Memory B cell (primary cell): ENCODE measurements at regions not wholly inside any gene's neighbourhood (a gene's known extent, or its start where the extent isn't known, plus 50 kb on each side); places are given as distances from the start of the nearest gene placed in this dataset.

Experiments
- ATAC-seq: fragments of 150-1000 bp; cut with Tn5 transposase; 2 replicates; pipeline ENCODE4 v1.10.0; 2021; ENCODE audit warnings: low read depth, mild to moderate bottlenecking, moderate library complexity
- DNase-seq, 2 donors: peaks; one replicate each; pipeline ENCODE4 v3.0.0; 2022; ENCODE audit warnings: low spot score in 2 of 2
- H3K27ac Mint-ChIP-seq: one replicate; pipeline ENCODE4 v1.8.0; 2022; ENCODE audit warnings: mild to moderate bottlenecking, moderate library complexity, mixed read lengths
- H3K27me3 Mint-ChIP-seq: one replicate; pipeline ENCODE4 v1.8.0; 2022; ENCODE audit warnings: mixed read lengths
- H3K36me3 Mint-ChIP-seq: one replicate; pipeline ENCODE4 v1.8.0; 2022; ENCODE audit warnings: mild to moderate bottlenecking, mixed read lengths
- H3K4me1 Mint-ChIP-seq: one replicate; pipeline ENCODE4 v1.8.0; 2022; ENCODE audit warnings: mixed read lengths
- H3K4me3 Mint-ChIP-seq: one replicate; pipeline ENCODE4 v1.8.0; 2022; ENCODE audit warnings: mild to moderate bottlenecking, moderate library complexity, mixed read lengths
- H3K9me3 Mint-ChIP-seq: one replicate; pipeline ENCODE4 v1.8.0; 2022; ENCODE audit warnings: mixed read lengths

GRCh38 chr1:195462152-195462551 is 1146.1 kb downstream of the KCNT2 start:
- ATAC-seq, result no peak
- Mint-ChIP-seq H3K36me3 (no peaks in the 10 kb centered on the region), H3K27ac (no peak overlapping the region), H3K9me3 (peaks cover 1% of the 10 kb centered on the region), H3K4me1 (no peaks in the 10 kb centered on the region), H3K4me3 (no peak overlapping the region), H3K27me3 (no peaks in the 10 kb centered on the region)
- no peak for DNase-seq

GRCh38 chr1:195458365-195458764 is 1149.9 kb downstream of the KCNT2 start:
- Mint-ChIP-seq H3K9me3 (peaks cover 2% of the 10 kb centered on the region), H3K27ac (no peak overlapping the region), H3K27me3 (no peaks in the 10 kb centered on the region), H3K4me3 (no peak overlapping the region), H3K36me3 (no peaks in the 10 kb centered on the region), H3K4me1 (no peaks in the 10 kb centered on the region)
- no peak for ATAC-seq
- no peak for DNase-seq

- Mint-ChIP-seq H3K9me3 (peaks cover 5% of the 10 kb centered on the region), H3K27ac (no peak overlapping the region), H3K27me3 (no peaks in the 10 kb centered on the region), H3K4me1 (no peaks in the 10 kb centered on the region), H3K36me3 (no peaks in the 10 kb centered on the region), H3K4me3 (no peak overlapping the region)
- DNase-seq (no peak), ATAC-seq (no peak)
Observed at GRCh38 chr1:195450794-195451193, 1157.4 kb downstream of the KCNT2 start.

- no peak for ATAC-seq
- Mint-ChIP-seq H3K36me3 (no peaks in the 10 kb centered on the region), H3K27me3 (no peaks in the 10 kb centered on the region), H3K27ac (no peak overlapping the region), H3K4me3 (no peak overlapping the region), H3K9me3 (no peaks in the 10 kb centered on the region), H3K4me1 (no peaks in the 10 kb centered on the region)
- DNase-seq, result no peak
Observed at GRCh38 chr1:195439661-195440060, 1168.6 kb downstream of the KCNT2 start.

- Mint-ChIP-seq H3K27me3 (no peaks in the 10 kb centered on the region), H3K9me3 (no peaks in the 10 kb centered on the region), H3K4me1 (no peaks in the 10 kb centered on the region), H3K36me3 (no peaks in the 10 kb centered on the region), H3K4me3 (no peak overlapping the region), H3K27ac (no peak overlapping the region)
- no peak for ATAC-seq
- no peak for DNase-seq
Observed at GRCh38 chr1:195434566-195435203, 1173.6 kb downstream of the KCNT2 start.

- peaks cover 2% of the 10 kb centered on the region for H3K9me3 Mint-ChIP-seq
- no peak overlapping the region for H3K27ac Mint-ChIP-seq
- ATAC-seq, result no peak
- H3K4me1 Mint-ChIP-seq, result no peaks in the 10 kb centered on the region
- no peak for DNase-seq
- H3K36me3 Mint-ChIP-seq, result no peaks in the 10 kb centered on the region
- H3K4me3 Mint-ChIP-seq, result no peak overlapping the region
- H3K27me3 Mint-ChIP-seq, result no peaks in the 10 kb centered on the region
Observed at GRCh38 chr1:195430826-195431225, 1177.4 kb downstream of the KCNT2 start.

GRCh38 chr1:195428927-195429326 is 1179.3 kb downstream of the KCNT2 start:
- Mint-ChIP-seq H3K36me3 (no peaks in the 10 kb centered on the region), H3K27ac (no peak overlapping the region), H3K4me3 (no peak overlapping the region), H3K4me1 (no peaks in the 10 kb centered on the region), H3K9me3 (peaks cover 2% of the 10 kb centered on the region), H3K27me3 (no peaks in the 10 kb centered on the region)
- ATAC-seq (no peak), DNase-seq (no peak)

- ATAC-seq (no peak), DNase-seq (no peak)
- peaks cover 3% of the 10 kb centered on the region for H3K9me3 Mint-ChIP-seq
- no peaks in the 10 kb centered on the region for H3K27me3 Mint-ChIP-seq
- no peak overlapping the region for H3K27ac Mint-ChIP-seq
- no peaks in the 10 kb centered on the region for H3K4me1 Mint-ChIP-seq
- no peak overlapping the region for H3K4me3 Mint-ChIP-seq
- H3K36me3 Mint-ChIP-seq, result no peaks in the 10 kb centered on the region
Observed at GRCh38 chr1:195415584-195415983, 1192.7 kb downstream of the KCNT2 start.

GRCh38 chr1:195394567-195394966 is 1213.7 kb downstream of the KCNT2 start:
- DNase-seq (no peak), ATAC-seq (no peak)
- Mint-ChIP-seq H3K9me3 (peaks cover 2% of the 10 kb centered on the region), H3K4me3 (no peak overlapping the region), H3K36me3 (no peaks in the 10 kb centered on the region), H3K4me1 (no peaks in the 10 kb centered on the region), H3K27ac (no peak overlapping the region), H3K27me3 (no peaks in the 10 kb centered on the region)

- Mint-ChIP-seq H3K36me3 (no peaks in the 10 kb centered on the region), H3K27me3 (no peaks in the 10 kb centered on the region), H3K4me1 (no peaks in the 10 kb centered on the region), H3K27ac (no peak overlapping the region), H3K4me3 (no peak overlapping the region), H3K9me3 (peaks cover 3% of the 10 kb centered on the region)
- ATAC-seq (no peak), DNase-seq (no peak)
Observed at GRCh38 chr1:195376190-195376589, 1232.0 kb downstream of the KCNT2 start.

- DNase-seq, result no peak
- Mint-ChIP-seq H3K9me3 (peaks cover 5% of the 10 kb centered on the region), H3K27ac (no peak overlapping the region), H3K4me3 (no peak overlapping the region), H3K4me1 (no peaks in the 10 kb centered on the region), H3K36me3 (no peaks in the 10 kb centered on the region), H3K27me3 (no peaks in the 10 kb centered on the region)
- ATAC-seq, result no peak
Observed at GRCh38 chr1:195373856-195374255, 1234.4 kb downstream of the KCNT2 start.

GRCh38 chr1:195345149-195345548 is 1263.1 kb downstream of the KCNT2 start:
- Mint-ChIP-seq H3K27me3 (no peaks in the 10 kb centered on the region), H3K4me3 (no peak overlapping the region), H3K9me3 (peaks cover 2% of the 10 kb centered on the region), H3K4me1 (no peaks in the 10 kb centered on the region), H3K27ac (no peak overlapping the region), H3K36me3 (no peaks in the 10 kb centered on the region)
- no peak for DNase-seq
- ATAC-seq, result no peak

GRCh38 chr1:195337646-195338045 is 1270.6 kb downstream of the KCNT2 start:
- DNase-seq, result no peak
- Mint-ChIP-seq H3K4me1 (no peaks in the 10 kb centered on the region), H3K36me3 (no peaks in the 10 kb centered on the region), H3K27ac (no peak overlapping the region), H3K9me3 (peaks cover 2% of the 10 kb centered on the region), H3K4me3 (no peak overlapping the region), H3K27me3 (no peaks in the 10 kb centered on the region)
- no peak for ATAC-seq

GRCh38 chr1:195336812-195337211 is 1271.4 kb downstream of the KCNT2 start:
- Mint-ChIP-seq H3K27me3 (no peaks in the 10 kb centered on the region), H3K9me3 (peaks cover 2% of the 10 kb centered on the region), H3K27ac (no peak overlapping the region), H3K4me1 (no peaks in the 10 kb centered on the region), H3K4me3 (no peak overlapping the region), H3K36me3 (no peaks in the 10 kb centered on the region)
- DNase-seq (no peak), ATAC-seq (no peak)

GRCh38 chr1:195335541-195335940 is 1272.7 kb downstream of the KCNT2 start:
- Mint-ChIP-seq H3K4me1 (no peaks in the 10 kb centered on the region), H3K36me3 (no peaks in the 10 kb centered on the region), H3K27me3 (no peaks in the 10 kb centered on the region), H3K4me3 (no peak overlapping the region), H3K27ac (no peak overlapping the region), H3K9me3 (peaks cover 5% of the 10 kb centered on the region)
- no peak for DNase-seq
- no peak for ATAC-seq
